HCT116 (cell line): ENCODE measurements at regions not wholly inside any gene's neighbourhood (a gene's known extent, or its start where the extent isn't known, plus 50 kb on each side); places are given as distances from the start of the nearest gene placed in this dataset.

Experiments
- ATAC-seq: fragments of 200-7000 bp; cut with Tn5 transposase; 2 replicates; pipeline ENCODE4 v1.9.1; 2020; ENCODE audit warnings: mild to moderate bottlenecking, moderate library complexity
- BruUV-seq: library from RNA; stranded (reverse); fragments of 400-500 nt; replicated peaks from 2 replicates; lab custom pipeline; 2021; lab: Mats Ljungman, UMichigan
- CTCF ChIA-PET: fragments of 300-600 bp; sonication (Branson Sonifier 250); formaldehyde crosslinking; loops from one replicate; lab custom pipeline; 2021; ENCODE audit warnings: antibody characterized with exemption; lab: Charles Lee
- POLR2A ChIA-PET: fragments of 300-600, 350-600 bp; sonication (Branson Sonifier 250); formaldehyde crosslinking; loops from one replicate; lab custom pipeline; 2021; ENCODE audit warnings: antibody characterized with exemption; lab: Charles Lee
- RAD21 ChIA-PET, 2 experiments: fragments of 300-600 bp; sonication (Branson Sonifier 250); formaldehyde crosslinking; loops; one replicate each; lab custom pipeline; 2023; ENCODE audit warnings: low total read pairs in 2 of 2; ENCODE audit not compliant: uncharacterized antibody in 2 of 2, unreplicated experiment in 2 of 2, low non-redundant PET in 1 of 2; lab: Charles Lee
- DNase-seq: peaks from one replicate; pipeline ENCODE4 v3.0.0-alpha.2; 2010; ENCODE audit warnings: low read depth, low spot score
- H2AFZ ChIP-seq: fragments of 200-600 bp; shearing (Covaris generic), sonication (generic); 2 replicates; pipeline ENCODE4 v1.6.1; 2017; ENCODE audit warnings: low read depth, mixed run types, mixed read lengths, antibody characterized with exemption, low read length; ENCODE audit not compliant: poor library complexity, severe bottlenecking
- H3K27ac ChIP-seq: 2 replicates; pipeline ENCODE4 v1.5.1; 2012; ENCODE audit warnings: low read depth, low read length
- H3K27me3 ChIP-seq: fragments of 200-600 bp; sonication (generic); 2 replicates; pipeline ENCODE4 v1.6.1; 2016; ENCODE audit warnings: mixed run types, low read length, mixed read lengths; ENCODE audit not compliant: insufficient read depth
- H3K36me3 ChIP-seq, 2 experiments: fragments of 200-500 bp in 1 of 2; fragments of 200-600 bp in 1 of 2; sonication (Bioruptor generic) in 1 of 2; sonication (generic) in 1 of 2; 2 replicates each; pipeline versions ENCODE4 v1.5.1 to v1.6.1; 2014 to 2016; ENCODE audit warnings: low read length in 2 of 2, inconsistent platforms in 1 of 2, mixed read lengths in 1 of 2, mixed run types in 1 of 2; ENCODE audit not compliant: insufficient read depth in 2 of 2, control insufficient read depth in 1 of 2
- H3K4me1 ChIP-seq, 2 experiments: fragments of 200-600 bp in 1 of 2; sonication (generic) in 1 of 2; 2 replicates each; pipeline versions ENCODE4 v1.5.1 to v1.6.1; 2012 to 2017; ENCODE audit warnings: low read length in 2 of 2, inconsistent platforms in 1 of 2, mild to moderate bottlenecking in 1 of 2, mixed read lengths in 1 of 2, mixed run types in 1 of 2, moderate library complexity in 1 of 2; ENCODE audit not compliant: insufficient read depth in 2 of 2, control insufficient read depth in 1 of 2
- H3K4me2 ChIP-seq: fragments of 200-600 bp; sonication (generic); 2 replicates; pipeline ENCODE4 v1.6.1; 2017; ENCODE audit warnings: mixed run types, low read length, mixed read lengths
- H3K4me3 ChIP-seq, 2 experiments: fragments of 200-600 bp in 1 of 2; sonication (generic) in 1 of 2; replicated peaks in 1 of 2; 2 replicates each; pipeline ENCODE4 v1.5.1; 2011 to 2016; ENCODE audit warnings: low read length in 2 of 2, control low read depth in 1 of 2, low read depth in 1 of 2, mild to moderate bottlenecking in 1 of 2, mixed read lengths in 1 of 2, mixed run types in 1 of 2
- H3K79me2 ChIP-seq: fragments of 200-600 bp; sonication (generic); 2 replicates; pipeline ENCODE4 v1.6.1; 2017; ENCODE audit warnings: mild to moderate bottlenecking, mixed run types, low read length, moderate library complexity, mixed read lengths; ENCODE audit not compliant: insufficient read depth
- H3K9ac ChIP-seq: fragments of 200-600 bp; sonication (generic); 2 replicates; pipeline ENCODE4 v1.6.1; 2016; ENCODE audit warnings: low read length, mixed read lengths
- H3K9me2 ChIP-seq: fragments of 200-600 bp; sonication (generic), shearing (Covaris generic); 2 replicates; pipeline ENCODE4 v1.6.1; 2017; ENCODE audit warnings: mixed run types, mild to moderate bottlenecking, moderate library complexity; ENCODE audit not compliant: insufficient read depth
- H3K9me3 ChIP-seq, 2 experiments: fragments of 200-500 bp in 1 of 2; fragments of 200-600 bp in 1 of 2; sonication (Bioruptor generic) in 1 of 2; sonication (generic) in 1 of 2; 2 replicates each; pipeline ENCODE4 v1.6.1; 2014 to 2017; ENCODE audit warnings: low read length in 2 of 2, mixed read lengths in 2 of 2, inconsistent platforms in 1 of 2, low read depth in 1 of 2, mild to moderate bottlenecking in 1 of 2, mixed run types in 1 of 2, moderate library complexity in 1 of 2; ENCODE audit not compliant: control insufficient read depth in 1 of 2, insufficient read depth in 1 of 2
- H4K20me1 ChIP-seq: fragments of 200-600 bp; sonication (generic), shearing (Covaris generic); 2 replicates; pipeline ENCODE4 v1.6.1; 2017; ENCODE audit warnings: mixed run types, mild to moderate bottlenecking, moderate library complexity; ENCODE audit not compliant: insufficient read depth
- EZH2 ChIP-seq: fragments of 200-600 bp; sonication (generic); IDR thresholded peaks from 2 replicates; pipeline ENCODE4 v1.6.1; 2017; ENCODE audit warnings: antibody characterized with exemption, mixed run types
- EZH2phosphoT487 ChIP-seq: fragments of 200-600 bp; IDR thresholded peaks from 2 replicates; pipeline ENCODE4 v1.6.1; 2018; ENCODE audit warnings: antibody characterized with exemption, borderline replicate concordance
- FOSL1 ChIP-seq: IDR thresholded peaks from 2 replicates; pipeline ENCODE4 v1.6.1; 2012; ENCODE audit warnings: low read depth
- JUND ChIP-seq: IDR thresholded peaks from 2 replicates; pipeline ENCODE4 v1.6.1; 2012
- REST ChIP-seq: IDR thresholded peaks from 2 replicates; pipeline ENCODE4 v1.6.1; 2012; ENCODE audit warnings: low read depth
- SIN3A ChIP-seq: IDR thresholded peaks from 2 replicates; pipeline ENCODE4 v1.6.1; 2012; ENCODE audit warnings: low read depth
- SRF ChIP-seq: IDR thresholded peaks from 2 replicates; pipeline ENCODE4 v1.6.1; 2012; ENCODE audit warnings: low read depth
- ZNF274 ChIP-seq: fragments of 200-500 bp; sonication (Bioruptor generic); IDR thresholded peaks from 2 replicates; pipeline ENCODE4 v1.6.1; 2014; ENCODE audit warnings: mild to moderate bottlenecking, low read depth, low read length, inconsistent platforms
- intact Hi-C: fragments of 100-400 bp; cut with micrococcal nuclease; formaldehyde crosslinking; loops from 2 replicates; pipeline ENCODE4 v1.10.0; 2022
- TF ChIP-seq, protein P1 (sequence below), 3 experiments: fragments of 200-600 bp in 1 of 3; sonication (generic) in 1 of 3; IDR thresholded peaks in 2 of 3; conservative IDR thresholded peaks in 1 of 3; 2 replicates each; pipeline ENCODE4 v1.5.1; 2012 to 2017; ENCODE audit warnings: low read depth in 2 of 3, low read length in 2 of 3, antibody characterized with exemption in 1 of 3, borderline replicate concordance in 1 of 3, control low read depth in 1 of 3, mild to moderate bottlenecking in 1 of 3, mixed read lengths in 1 of 3, mixed run types in 1 of 3, moderate library complexity in 1 of 3; ENCODE audit not compliant: insufficient read depth in 1 of 3
- TF ChIP-seq, protein P2 (sequence below): IDR thresholded peaks from 2 replicates; pipeline ENCODE4 v1.6.1; 2012
- TF ChIP-seq, protein P3 (sequence below): IDR thresholded peaks from 2 replicates; pipeline ENCODE4 v1.6.1; 2011; ENCODE audit warnings: mild to moderate bottlenecking, low read length, moderate library complexity; ENCODE audit not compliant: insufficient replicate concordance; ENCODE audit errors: extremely low read depth

DNA sequence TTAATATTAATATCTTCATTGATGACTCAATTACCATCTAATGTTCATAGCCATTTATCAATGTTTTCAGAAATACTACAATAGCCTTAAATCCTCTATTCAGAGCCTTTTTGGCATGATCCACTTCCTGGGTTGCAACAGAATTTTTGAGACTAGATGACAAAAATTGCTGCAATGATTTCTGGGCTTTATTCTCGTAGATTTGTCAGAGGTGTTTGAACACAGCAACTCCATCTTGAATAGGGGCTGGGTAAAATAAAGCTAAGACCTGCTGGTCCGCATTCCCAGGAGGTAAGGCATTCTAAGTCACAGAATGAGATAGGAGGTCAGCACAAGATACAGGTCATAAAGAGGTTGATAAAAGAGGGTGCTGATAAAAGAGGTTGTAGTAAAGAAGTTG lies 165.8 kb upstream of the CNOT2 start:
- no peak overlapping the region for H3K9ac ChIP-seq
- H3K4me3 ChIP-seq = no peak overlapping the region
- no peaks in the 10 kb centered on the region for H3K9me2 ChIP-seq
- ChIA-PET POLR2A (no interaction called here), RAD21 (no interaction called here)
- no peaks in the 10 kb centered on the region for H3K36me3 ChIP-seq
- TF ChIP-seq REST (no peak), SRF (no peak), EZH2 (no peak), FOSL1 (no peak), JUND (no peak), EZH2phosphoT487 (no peak), SIN3A (no peak), ZNF274 (no peak)
- TF ChIP-seq, protein P1, sequence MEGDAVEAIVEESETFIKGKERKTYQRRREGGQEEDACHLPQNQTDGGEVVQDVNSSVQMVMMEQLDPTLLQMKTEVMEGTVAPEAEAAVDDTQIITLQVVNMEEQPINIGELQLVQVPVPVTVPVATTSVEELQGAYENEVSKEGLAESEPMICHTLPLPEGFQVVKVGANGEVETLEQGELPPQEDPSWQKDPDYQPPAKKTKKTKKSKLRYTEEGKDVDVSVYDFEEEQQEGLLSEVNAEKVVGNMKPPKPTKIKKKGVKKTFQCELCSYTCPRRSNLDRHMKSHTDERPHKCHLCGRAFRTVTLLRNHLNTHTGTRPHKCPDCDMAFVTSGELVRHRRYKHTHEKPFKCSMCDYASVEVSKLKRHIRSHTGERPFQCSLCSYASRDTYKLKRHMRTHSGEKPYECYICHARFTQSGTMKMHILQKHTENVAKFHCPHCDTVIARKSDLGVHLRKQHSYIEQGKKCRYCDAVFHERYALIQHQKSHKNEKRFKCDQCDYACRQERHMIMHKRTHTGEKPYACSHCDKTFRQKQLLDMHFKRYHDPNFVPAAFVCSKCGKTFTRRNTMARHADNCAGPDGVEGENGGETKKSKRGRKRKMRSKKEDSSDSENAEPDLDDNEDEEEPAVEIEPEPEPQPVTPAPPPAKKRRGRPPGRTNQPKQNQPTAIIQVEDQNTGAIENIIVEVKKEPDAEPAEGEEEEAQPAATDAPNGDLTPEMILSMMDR (IDR thresholded peaks at IDR 0.05 in 2 of 3, conservative IDR thresholded peaks at IDR 0.05 in 1 of 3; ENCODE audit: borderline replicate concordance in 1 of 3, insufficient read depth in 1 of 3, low read depth in 2 of 3, low read length in 2 of 3) = no peak
- TF ChIP-seq, protein P2, sequence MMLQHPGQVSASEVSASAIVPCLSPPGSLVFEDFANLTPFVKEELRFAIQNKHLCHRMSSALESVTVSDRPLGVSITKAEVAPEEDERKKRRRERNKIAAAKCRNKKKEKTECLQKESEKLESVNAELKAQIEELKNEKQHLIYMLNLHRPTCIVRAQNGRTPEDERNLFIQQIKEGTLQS = no peak
- TF ChIP-seq, protein P3, sequence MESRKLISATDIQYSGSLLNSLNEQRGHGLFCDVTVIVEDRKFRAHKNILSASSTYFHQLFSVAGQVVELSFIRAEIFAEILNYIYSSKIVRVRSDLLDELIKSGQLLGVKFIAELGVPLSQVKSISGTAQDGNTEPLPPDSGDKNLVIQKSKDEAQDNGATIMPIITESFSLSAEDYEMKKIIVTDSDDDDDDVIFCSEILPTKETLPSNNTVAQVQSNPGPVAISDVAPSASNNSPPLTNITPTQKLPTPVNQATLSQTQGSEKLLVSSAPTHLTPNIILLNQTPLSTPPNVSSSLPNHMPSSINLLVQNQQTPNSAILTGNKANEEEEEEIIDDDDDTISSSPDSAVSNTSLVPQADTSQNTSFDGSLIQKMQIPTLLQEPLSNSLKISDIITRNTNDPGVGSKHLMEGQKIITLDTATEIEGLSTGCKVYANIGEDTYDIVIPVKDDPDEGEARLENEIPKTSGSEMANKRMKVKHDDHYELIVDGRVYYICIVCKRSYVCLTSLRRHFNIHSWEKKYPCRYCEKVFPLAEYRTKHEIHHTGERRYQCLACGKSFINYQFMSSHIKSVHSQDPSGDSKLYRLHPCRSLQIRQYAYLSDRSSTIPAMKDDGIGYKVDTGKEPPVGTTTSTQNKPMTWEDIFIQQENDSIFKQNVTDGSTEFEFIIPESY = no peak
- TF ChIP-seq, all 23 proteins: peak for 0
- H3K4me2 ChIP-seq = no peak overlapping the region
- CTCF ChIA-PET = no interaction called here
- no peaks in the 10 kb centered on the region for H4K20me1 ChIP-seq
- no peaks in the 10 kb centered on the region for H3K79me2 ChIP-seq
- no TSS peak for BruUV-seq
- ATAC-seq (no peak), DNase-seq (no peak)
- H3K27me3 ChIP-seq = no peaks in the 10 kb centered on the region
- no peak overlapping the region for H3K27ac ChIP-seq
- no peaks in the 10 kb centered on the region for H3K4me1 ChIP-seq
- no peaks in the 10 kb centered on the region for H3K9me3 ChIP-seq
- H2AFZ ChIP-seq = no peak overlapping the region
- intact Hi-C loops = no loop called here
